ENCODE measurements at regions not wholly inside any gene's neighbourhood (a gene's known extent, or its start where the extent isn't known, plus 50 kb on each side); places are given as distances from the start of the nearest gene placed in this dataset.

DNA sequence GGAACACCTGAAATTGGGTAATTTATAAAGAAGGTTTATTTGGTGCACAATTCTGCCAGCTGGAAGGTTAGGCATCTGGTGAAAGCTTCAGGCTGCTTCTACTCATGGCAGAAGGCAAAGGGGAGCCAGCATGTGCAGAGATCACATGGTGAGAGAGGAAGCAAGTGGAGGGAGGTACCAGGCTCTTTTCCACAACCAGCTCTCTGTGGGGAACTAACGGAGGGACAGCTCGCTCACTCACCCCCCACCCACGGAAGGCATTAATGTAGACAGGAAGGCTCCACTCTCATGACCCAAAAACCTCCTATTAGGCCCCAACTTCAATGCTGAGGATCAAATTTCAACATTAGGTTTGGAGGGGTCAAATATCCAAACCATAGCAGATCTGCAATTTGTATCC is 75.6 kb upstream of the ARHGAP32 start:
- H3K79me2 ChIP-seq (replicated peaks; ENCODE audit: insufficient read depth), result peaks cover 88% of the 10 kb centered on the region

More for the DNA sequence above, 75.6 kb upstream of the ARHGAP32 start:
- Histone ChIP-seq H3K4me3 (no peak overlapping the region), H2AFZ (no peak overlapping the region), H3K36me3 (ENCODE audit: insufficient read depth) (no peaks in the 10 kb centered on the region), H4K20me1 (replicated peaks; ENCODE audit: insufficient read depth) (peaks cover 6% of the 10 kb centered on the region), H3F3A (replicated peaks; ENCODE audit: low read depth) (no peaks in the 10 kb centered on the region), H3K4me2 (peak overlapping the region; percentile 23; the same call in 1 of the 2 replicates), H3K4me1 (ENCODE audit: insufficient read depth) (peaks cover 25% of the 10 kb centered on the region), H3K9me2 (ENCODE audit: insufficient read depth) (no peaks in the 10 kb centered on the region; the same call in 1 of the 2 replicates), H3K27me3 (ENCODE audit: insufficient read depth) (no peaks in the 10 kb centered on the region), H3K27ac (ENCODE audit: low read depth) (no peak overlapping the region)
- Mint-ChIP-seq H3K27me3 (ENCODE audit: insufficient read depth, low read depth, poor library complexity) (no peaks in the 10 kb centered on the region), H3K4me1 (peaks cover 36% of the 10 kb centered on the region), H3K27ac (peak overlapping the region; percentile 67), H3K4me3 (no peak overlapping the region), H3K9me3 (no peaks in the 10 kb centered on the region), H3K36me3 (ENCODE audit: low read depth) (no peaks in the 10 kb centered on the region)
- DNase-seq (ENCODE audit: low spot score) (no peak), ATAC-seq (peak; percentile 52)
- TF ChIP-seq STAT1 (IDR thresholded peaks at IDR 0.05; ENCODE audit: unreplicated experiment) (no peak), EZH2phosphoT487 (IDR thresholded peaks at IDR 0.05; ENCODE audit: unreplicated experiment) (no peak), CREB1 (CRISPR knock-in tag; IDR thresholded peaks at IDR 0.05; ENCODE audit: low read depth) (no peak), NANOG (IDR thresholded peaks at IDR 0.05; ENCODE audit: borderline replicate concordance) (no peak), ZNF331 (CRISPR knock-in tag; IDR thresholded peaks at IDR 0.05; ENCODE audit: low read depth) (no peak), EZH2 (IDR thresholded peaks at IDR 0.05; ENCODE audit: low read depth, unreplicated experiment) (no peak), ZNF114 (CRISPR knock-in tag; IDR thresholded peaks at IDR 0.05) (no peak), POLR2AphosphoS5 (IDR thresholded peaks at IDR 0.05; ENCODE audit: low read depth) (no peak), ETS1 (IDR thresholded peaks at IDR 0.05) (no peak), ZNF462 (CRISPR knock-in tag; IDR thresholded peaks at IDR 0.05) (no peak), JUNB (IDR thresholded peaks at IDR 0.05; ENCODE audit: unreplicated experiment) (no peak)
- TF ChIP-seq, protein P1, sequence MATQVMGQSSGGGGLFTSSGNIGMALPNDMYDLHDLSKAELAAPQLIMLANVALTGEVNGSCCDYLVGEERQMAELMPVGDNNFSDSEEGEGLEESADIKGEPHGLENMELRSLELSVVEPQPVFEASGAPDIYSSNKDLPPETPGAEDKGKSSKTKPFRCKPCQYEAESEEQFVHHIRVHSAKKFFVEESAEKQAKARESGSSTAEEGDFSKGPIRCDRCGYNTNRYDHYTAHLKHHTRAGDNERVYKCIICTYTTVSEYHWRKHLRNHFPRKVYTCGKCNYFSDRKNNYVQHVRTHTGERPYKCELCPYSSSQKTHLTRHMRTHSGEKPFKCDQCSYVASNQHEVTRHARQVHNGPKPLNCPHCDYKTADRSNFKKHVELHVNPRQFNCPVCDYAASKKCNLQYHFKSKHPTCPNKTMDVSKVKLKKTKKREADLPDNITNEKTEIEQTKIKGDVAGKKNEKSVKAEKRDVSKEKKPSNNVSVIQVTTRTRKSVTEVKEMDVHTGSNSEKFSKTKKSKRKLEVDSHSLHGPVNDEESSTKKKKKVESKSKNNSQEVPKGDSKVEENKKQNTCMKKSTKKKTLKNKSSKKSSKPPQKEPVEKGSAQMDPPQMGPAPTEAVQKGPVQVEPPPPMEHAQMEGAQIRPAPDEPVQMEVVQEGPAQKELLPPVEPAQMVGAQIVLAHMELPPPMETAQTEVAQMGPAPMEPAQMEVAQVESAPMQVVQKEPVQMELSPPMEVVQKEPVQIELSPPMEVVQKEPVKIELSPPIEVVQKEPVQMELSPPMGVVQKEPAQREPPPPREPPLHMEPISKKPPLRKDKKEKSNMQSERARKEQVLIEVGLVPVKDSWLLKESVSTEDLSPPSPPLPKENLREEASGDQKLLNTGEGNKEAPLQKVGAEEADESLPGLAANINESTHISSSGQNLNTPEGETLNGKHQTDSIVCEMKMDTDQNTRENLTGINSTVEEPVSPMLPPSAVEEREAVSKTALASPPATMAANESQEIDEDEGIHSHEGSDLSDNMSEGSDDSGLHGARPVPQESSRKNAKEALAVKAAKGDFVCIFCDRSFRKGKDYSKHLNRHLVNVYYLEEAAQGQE (IDR thresholded peaks at IDR 0.05; ENCODE audit: unreplicated experiment), result no peak
- TF ChIP-seq, protein P2, sequence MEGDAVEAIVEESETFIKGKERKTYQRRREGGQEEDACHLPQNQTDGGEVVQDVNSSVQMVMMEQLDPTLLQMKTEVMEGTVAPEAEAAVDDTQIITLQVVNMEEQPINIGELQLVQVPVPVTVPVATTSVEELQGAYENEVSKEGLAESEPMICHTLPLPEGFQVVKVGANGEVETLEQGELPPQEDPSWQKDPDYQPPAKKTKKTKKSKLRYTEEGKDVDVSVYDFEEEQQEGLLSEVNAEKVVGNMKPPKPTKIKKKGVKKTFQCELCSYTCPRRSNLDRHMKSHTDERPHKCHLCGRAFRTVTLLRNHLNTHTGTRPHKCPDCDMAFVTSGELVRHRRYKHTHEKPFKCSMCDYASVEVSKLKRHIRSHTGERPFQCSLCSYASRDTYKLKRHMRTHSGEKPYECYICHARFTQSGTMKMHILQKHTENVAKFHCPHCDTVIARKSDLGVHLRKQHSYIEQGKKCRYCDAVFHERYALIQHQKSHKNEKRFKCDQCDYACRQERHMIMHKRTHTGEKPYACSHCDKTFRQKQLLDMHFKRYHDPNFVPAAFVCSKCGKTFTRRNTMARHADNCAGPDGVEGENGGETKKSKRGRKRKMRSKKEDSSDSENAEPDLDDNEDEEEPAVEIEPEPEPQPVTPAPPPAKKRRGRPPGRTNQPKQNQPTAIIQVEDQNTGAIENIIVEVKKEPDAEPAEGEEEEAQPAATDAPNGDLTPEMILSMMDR (conservative IDR thresholded peaks at IDR 0.05; ENCODE audit: low read depth in 2 of 2), result no peak

All from GM23338 (cell line).